ENCODE measurements at regions not wholly inside any gene's neighbourhood (a gene's known extent, or its start where the extent isn't known, plus 50 kb on each side); places are given as distances from the start of the nearest gene placed in this dataset.
"Not testable (repeated sequence)": the region's sequence is repeated elsewhere in the genome, so short reads cannot be mapped to it uniquely, and the experiment has no call there.

DNA sequence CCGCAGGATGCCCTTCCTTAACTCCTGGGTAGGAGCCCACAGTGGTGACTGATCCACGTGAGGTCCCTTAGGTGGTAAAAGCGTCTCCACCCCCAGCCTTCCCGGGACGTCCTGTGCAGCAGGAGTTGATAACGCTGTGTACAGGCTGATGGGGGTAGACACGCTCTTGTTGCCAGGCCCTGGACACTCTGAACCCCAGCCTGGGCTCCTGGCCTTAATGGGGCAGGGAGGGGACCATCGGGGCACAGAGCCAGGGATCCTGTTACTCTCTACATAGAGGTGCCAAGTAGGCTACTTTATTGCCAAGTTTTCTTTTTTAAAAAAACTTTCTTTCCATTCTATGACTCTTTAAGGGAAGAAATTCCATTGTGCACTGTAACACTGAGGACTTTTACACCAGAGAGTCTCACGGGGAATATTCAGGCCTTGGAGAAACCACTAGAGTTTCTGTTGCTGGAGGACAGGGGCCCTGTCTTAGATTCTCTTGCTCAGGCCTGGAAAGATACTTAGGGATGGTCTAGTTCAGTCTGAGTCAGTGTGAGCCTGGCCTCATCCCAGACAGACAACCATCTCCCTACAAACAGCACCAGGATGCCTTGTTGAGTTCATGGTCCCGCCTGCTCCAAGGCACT is 104.3 kb upstream of the RNU6-1 start:
- FAIRE-seq (no peak), DNase-seq (ENCODE audit: low spot score) (no peak)

DNA sequence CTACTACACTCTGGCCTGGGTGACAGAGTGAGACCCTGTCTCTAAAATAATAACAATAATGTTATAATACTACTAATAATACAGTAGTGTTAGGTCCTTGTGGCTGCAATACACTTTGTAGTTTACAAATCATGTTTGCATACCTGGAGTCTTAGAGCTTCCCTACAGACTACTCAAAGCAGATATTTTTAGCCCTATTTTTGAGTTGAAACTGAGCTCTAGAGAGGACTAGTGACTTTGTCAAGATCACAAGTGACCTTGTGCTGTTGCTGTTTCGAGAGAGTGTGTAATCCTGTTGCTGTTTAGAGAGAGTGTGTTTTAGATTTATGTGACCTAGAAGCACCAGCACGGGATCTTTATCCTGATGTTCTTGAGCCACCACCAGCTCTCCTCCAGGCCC is 105.3 kb upstream of the RNU6-1 start:
- DNase-seq (ENCODE audit: low spot score) (no peak), FAIRE-seq (no peak)

- DNase-seq (ENCODE audit: low spot score) = no peak
- FAIRE-seq = no peak
These were observed 106.3 kb upstream of the RNU6-1 start for GRCh38 chr15:67945951-67946700.

GRCh38 chr15:67946701-67947100 is 106.9 kb upstream of the RNU6-1 start:
- DNase-seq (ENCODE audit: low spot score) = no peak
- FAIRE-seq = no peak

GRCh38 chr15:67947254-67948039 is 106.7 kb upstream of the PIAS1 start:
- FAIRE-seq (no peak), DNase-seq (ENCODE audit: low spot score) (no peak)

DNA sequence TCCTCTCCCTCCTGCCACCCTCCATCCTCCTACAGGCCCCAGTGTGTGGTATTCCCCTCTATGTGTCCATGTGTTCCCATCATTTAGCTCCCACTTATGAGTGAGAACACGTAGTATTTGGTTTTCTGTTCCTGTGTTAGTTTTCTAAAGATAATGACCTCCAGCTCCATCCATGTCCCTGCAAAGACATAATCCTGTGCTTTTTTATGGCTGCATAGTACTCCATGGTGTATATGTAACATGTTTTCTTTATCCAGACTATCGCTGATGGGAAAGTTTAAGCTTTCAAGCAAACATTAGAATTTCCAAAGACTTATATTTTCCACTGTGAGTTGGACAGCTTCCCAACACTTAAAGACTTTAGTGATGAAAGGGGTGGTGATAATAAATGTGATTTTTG is 105.9 kb upstream of the PIAS1 start:
- no peak for FAIRE-seq

DNA sequence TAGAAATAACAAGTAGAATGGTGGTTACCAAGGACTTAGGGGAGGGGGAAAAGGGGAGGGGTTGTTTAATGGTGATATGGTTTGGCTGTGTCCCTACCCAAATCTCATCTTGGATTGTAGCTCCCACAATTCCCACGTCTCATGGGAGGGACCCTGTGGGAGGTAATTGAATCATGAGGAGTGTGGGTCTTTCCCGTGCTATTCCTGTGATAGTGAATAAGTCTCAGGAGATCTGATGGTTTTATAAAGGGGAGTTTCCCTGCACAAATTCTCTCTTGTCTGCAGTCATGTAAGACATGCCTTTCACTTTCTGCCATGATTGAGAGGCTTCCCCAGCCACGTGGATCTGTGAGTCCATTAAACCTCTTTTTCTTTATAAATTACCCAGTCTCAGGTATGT is 102.9 kb upstream of the PIAS1 start:
- not testable (repeated sequence) for FAIRE-seq; DNase-seq (ENCODE audit: low spot score)

More for the DNA sequence above, 105.9 kb upstream of the PIAS1 start:
- no peak for DNase-seq (ENCODE audit: low spot score)

GRCh38 chr15:67953299-67953698 is 100.8 kb upstream of the PIAS1 start:
- FAIRE-seq (no peak), DNase-seq (ENCODE audit: low spot score) (no peak)

DNA sequence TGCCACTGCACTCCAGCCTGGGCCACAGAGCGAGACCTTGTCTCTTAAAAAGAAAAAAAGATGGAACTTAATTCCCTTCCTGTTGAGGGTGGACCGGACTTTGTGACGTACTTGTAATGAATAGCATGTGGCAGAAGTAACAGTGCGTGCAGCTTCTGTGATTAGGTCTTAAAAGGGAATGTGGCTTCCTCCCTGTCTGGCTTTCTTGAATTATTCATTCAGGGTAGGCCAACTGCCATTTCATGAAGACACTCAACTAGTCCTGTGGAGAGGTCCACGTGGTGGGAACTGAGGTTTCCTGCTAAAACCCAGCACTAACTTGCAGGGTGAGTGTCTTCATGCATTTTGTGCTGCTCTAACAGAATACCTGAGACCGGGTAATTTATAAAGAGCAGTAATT is 98.9 kb upstream of the PIAS1 start:
- DNase-seq (ENCODE audit: low spot score) (no peak), FAIRE-seq (no peak)

DNA sequence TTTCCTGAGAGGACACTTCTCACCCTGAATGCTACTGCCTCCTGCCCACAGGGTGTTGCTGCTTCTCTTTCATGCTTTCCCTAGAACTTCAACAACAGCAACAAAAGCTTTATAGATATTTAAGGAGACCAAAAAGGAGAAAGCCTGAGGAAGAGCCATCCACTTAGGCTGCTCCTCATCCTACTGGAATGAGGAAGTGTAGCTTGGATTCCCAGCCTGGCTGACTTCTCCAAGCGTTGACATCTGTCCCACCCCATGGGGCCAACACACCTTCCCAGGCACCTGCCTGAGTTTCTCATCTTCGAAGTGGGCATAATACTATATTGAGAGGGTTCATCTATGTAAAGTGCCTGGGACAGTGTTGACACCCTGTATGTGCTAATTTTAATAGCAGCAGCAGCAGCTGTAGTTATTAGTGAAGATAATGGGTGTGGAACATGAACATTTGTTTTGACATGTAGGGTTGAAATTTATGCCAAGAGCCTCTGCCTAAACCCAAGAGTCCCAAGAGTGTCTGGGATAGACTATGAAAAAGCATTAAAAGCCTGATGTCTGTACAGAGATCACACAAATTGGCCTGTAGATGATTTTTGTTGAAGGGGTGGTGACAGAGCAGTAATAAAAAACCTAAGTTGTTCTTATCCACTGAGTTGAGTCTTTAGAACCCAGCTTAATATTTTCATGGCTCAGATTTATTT is 96.5 kb upstream of the PIAS1 start:
- no peak for DNase-seq (ENCODE audit: low spot score)
- no peak for FAIRE-seq

GRCh38 chr15:67967871-67968431 is 86.2 kb upstream of the PIAS1 start:
- FAIRE-seq = no peak
- no peak for DNase-seq (ENCODE audit: low spot score)

GRCh38 chr15:67968564-67968963 is 85.6 kb upstream of the PIAS1 start:
- no peak for DNase-seq (ENCODE audit: low spot score)
- FAIRE-seq = no peak

DNA sequence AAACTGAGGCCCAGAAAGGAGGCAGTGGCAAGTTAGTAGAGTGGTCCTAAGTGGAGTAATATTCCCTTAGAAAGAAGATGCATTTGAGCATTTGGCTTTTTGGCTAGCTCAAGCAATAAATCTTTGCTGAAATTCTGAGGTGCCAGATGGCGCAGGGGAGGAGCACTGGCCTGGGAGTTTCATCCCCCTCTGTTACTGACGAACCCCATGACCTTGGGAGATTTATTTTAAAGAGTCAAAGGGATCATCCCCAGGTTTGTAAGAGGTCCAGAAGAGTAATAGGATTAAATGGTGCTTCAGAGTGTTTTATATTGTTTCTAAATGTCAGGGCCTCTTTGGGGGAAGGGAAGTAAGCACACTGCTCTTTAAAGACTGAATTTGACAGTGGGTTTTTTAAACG is 85.1 kb upstream of the PIAS1 start:
- DNase-seq (ENCODE audit: low spot score) (no peak), FAIRE-seq (no peak)

GRCh38 chr15:67969892-67970291 is 84.2 kb upstream of the PIAS1 start:
- FAIRE-seq = no peak
- no peak for DNase-seq (ENCODE audit: low spot score)

DNA sequence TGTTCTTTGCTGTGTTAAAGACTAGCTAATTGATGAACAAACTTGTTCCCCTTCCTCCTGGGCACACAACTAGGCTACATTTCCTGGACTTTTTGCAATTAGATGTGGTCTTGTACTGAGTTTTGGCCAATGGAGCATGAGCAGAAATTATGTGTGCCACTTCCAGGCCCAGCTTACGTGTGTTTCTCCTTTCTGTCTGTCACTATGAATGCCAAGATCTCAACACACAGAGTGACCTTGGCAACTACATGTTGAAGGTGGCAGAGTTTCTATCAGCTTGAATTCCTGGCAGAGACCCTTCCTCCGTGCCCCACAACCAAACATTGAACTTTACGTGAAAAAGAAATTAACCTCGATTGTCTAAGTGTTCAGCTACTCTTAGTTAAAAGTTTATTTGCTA is 81.7 kb upstream of the PIAS1 start:
- FAIRE-seq = no peak
- DNase-seq (ENCODE audit: low spot score) = no peak

GRCh38 chr15:67973846-67974245 is 80.3 kb upstream of the PIAS1 start:
- no peak for FAIRE-seq
- DNase-seq (ENCODE audit: low spot score) = no peak

- DNase-seq (ENCODE audit: low spot score) (no peak), FAIRE-seq (no peak)
These were observed 77.5 kb upstream of the PIAS1 start for GRCh38 chr15:67976506-67977073.

DNA sequence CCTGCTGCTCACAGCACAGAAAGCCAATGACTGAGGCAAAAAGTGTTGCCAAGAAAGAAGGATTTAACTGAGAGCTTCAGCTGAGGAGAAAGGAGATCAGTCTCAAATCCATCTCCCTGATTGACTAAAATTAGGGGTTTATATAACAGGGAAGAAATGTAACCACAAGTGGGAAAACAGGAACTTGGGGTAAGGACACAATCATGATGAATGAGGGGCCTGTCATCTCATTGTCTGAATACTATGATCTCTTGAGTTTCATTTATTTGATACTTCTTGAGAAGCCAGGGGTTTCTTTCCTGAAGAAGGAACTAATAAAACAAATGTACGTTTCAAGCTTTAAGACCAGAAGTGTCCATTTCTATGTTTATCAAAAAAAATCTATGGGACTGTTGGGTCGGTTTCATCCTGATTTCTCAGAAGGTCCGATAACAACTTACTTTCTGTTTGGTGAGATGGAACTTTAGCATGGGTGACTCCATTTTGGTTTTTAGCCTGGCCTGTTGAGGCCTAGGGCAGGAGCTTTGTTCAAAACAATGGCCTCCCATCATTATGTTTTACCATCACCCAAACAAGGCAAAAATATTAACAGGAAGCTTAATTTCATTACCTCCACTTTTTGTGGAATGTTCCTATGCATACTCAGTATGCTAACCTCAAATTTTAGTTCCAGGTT is 76.6 kb upstream of the PIAS1 start:
- FAIRE-seq = no peak

GRCh38 chr15:67979281-67979680 is 74.8 kb upstream of the PIAS1 start:
- no peak for FAIRE-seq
- DNase-seq (ENCODE audit: low spot score) = no peak

More for the DNA sequence above, 76.6 kb upstream of the PIAS1 start:
- DNase-seq (ENCODE audit: low spot score) = no peak

DNA sequence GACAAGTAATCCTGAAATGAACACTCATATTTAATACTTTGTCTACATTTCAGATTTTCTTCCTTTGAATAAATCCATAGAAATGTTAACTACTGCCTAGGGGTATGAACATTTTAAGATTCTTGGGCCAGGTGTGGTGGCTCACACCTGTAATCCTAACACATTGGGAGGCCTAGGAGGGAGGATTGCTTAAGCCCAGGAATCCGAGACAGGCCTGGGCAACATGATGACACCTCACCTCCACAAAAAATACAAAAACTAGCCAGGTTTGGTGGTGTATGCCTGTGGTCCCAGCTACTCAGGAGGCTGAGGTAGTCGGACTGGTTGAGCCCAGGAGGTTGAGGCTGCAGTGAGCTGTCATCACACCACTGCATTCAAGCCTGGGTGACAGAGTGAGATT is 73.9 kb upstream of the PIAS1 start:
- no peak for DNase-seq (ENCODE audit: low spot score)
- no peak for FAIRE-seq
